ENCODE measurements at regions not wholly inside any gene's neighbourhood (a gene's known extent, or its start where the extent isn't known, plus 50 kb on each side); places are given as distances from the start of the nearest gene placed in this dataset.
A peak's percentile ranks its signal among the peaks of the same experiment; 100 is the strongest.

DNA sequence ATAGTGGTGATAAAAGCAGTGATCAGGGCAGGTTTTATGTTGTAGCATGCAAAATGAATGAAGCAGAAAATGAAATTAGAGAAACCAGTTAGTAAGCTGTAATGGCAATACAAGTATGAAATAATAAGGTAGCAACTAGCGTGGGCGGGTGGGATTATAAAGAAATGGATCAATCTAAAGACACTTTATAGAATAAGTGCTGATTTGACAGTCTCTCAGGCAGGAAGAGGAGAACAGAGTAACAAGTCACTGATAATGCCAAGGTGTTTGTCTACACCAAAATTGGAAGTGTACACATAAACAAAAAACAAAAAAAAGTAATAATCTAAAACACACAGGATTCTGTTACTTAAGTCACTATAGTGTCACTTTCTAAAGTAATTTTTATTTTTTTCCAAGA is 51.0 kb upstream of the PCBP1 start:
- H3K36me3 ChIP-seq: no peaks in the 10 kb centered on the region

DNA sequence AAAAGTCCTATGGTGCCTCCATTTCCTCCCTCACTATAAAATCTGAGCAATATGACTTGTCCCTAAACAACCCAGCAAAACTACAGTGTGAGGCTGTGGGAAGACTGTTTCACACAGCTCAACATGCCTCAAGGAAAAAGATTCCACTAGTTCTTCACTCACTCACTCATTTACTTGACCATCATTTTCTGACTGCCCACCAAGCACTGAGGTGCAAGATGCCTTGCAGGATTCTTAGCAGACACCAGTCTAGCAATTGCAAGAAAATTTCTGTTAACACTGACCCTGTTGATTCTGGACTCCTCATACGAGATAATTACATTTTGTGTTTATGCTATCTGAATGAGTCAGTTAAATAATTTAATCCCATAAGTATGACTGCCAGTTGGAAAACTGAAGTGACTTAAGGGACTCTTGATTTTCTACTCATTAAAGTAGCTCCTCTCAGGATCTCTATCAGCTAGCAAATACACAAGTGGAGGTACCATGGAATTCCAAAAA is 51.9 kb upstream of the PCBP1 start:
- Histone ChIP-seq H3K4me3 (no peak overlapping the region), H3K9me3 (no peaks in the 10 kb centered on the region), H3K4me1 (peaks cover 15 to 37% of the 10 kb centered on the region in 2 donors), H3K27me3 (no peaks in the 10 kb centered on the region), H3K27ac (peak overlapping the region; percentile 60 to 67), H3K36me3 (no peaks in the 10 kb centered on the region)
- no peak for DNase-seq
- TF ChIP-seq CTCF (IDR thresholded peaks at IDR 0.05): no peak
- intact Hi-C loops (cut with DNase I): no loop called here
- peak; percentile 70 for ATAC-seq

More for the DNA sequence above, 51.0 kb upstream of the PCBP1 start:
- Histone ChIP-seq H3K27me3 (no peaks in the 10 kb centered on the region), H3K4me1 (peaks cover 15 to 33% of the 10 kb centered on the region in 2 donors), H3K4me3 (no peak overlapping the region), H3K9me3 (no peaks in the 10 kb centered on the region), H3K27ac (no peak overlapping the region)
- ATAC-seq (no peak), DNase-seq (no peak)
- TF ChIP-seq CTCF (IDR thresholded peaks at IDR 0.05): no peak
- intact Hi-C loops (cut with DNase I): no loop called here

GRCh38 chr2:70030724-70031420 is 56.4 kb upstream of the PCBP1 start:
- intact Hi-C loops (cut with DNase I): no loop called here
- Histone ChIP-seq H3K4me1 (peaks cover 11 to 49% of the 10 kb centered on the region in 2 donors), H3K9me3 (no peaks in the 10 kb centered on the region), H3K4me3 (no peak overlapping the region), H3K36me3 (no peaks in the 10 kb centered on the region), H3K27ac (peak overlapping the region; percentile 84 to 85), H3K27me3 (no peaks in the 10 kb centered on the region)
- TF ChIP-seq CTCF (IDR thresholded peaks at IDR 0.05): no peak
- ATAC-seq (no peak), DNase-seq (no peak)

DNA sequence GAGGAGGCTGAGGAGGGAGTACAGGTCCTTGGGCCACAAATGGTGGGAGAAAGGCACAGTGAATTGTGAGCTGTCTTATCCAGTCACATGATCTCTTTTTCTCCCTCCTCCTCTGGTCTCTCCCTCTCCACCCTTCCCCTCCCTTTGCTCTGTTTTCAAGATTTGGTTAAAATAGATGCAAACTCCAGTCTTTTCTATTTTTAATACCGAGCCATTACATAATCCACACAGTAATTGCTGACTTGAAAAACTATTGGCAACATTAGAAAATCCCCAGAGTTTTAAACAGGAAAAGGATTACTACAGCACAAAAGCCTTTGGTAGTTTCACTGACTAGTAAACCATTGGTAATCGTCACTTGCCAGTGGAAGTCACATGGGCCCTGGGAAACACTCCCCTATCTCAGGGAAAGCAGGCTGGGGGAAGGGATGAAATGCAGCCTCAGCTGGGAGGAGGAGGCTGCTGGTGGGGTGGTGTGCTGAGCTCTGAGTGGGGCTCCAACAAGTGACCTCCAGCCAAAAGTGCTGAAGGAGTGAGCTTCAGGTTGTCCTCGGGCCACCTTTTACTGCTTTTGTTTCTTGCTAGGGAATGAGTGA is 57.4 kb upstream of the PCBP1 start:
- Histone ChIP-seq H3K27ac (peak overlapping the region; percentile 84 to 85), H3K27me3 (no peaks in the 10 kb centered on the region), H3K36me3 (no peaks in the 10 kb centered on the region), H3K4me1 (peaks cover 3 to 41% of the 10 kb centered on the region in 2 donors), H3K4me3 (no peak overlapping the region), H3K9me3 (no peaks in the 10 kb centered on the region)
- intact Hi-C loops (cut with DNase I): no loop called here
- DNase-seq (peak in 2 of 4 donors; percentile 42 to 83), ATAC-seq (peak; percentile 80)
- no peak for TF ChIP-seq CTCF (IDR thresholded peaks at IDR 0.05)

DNA sequence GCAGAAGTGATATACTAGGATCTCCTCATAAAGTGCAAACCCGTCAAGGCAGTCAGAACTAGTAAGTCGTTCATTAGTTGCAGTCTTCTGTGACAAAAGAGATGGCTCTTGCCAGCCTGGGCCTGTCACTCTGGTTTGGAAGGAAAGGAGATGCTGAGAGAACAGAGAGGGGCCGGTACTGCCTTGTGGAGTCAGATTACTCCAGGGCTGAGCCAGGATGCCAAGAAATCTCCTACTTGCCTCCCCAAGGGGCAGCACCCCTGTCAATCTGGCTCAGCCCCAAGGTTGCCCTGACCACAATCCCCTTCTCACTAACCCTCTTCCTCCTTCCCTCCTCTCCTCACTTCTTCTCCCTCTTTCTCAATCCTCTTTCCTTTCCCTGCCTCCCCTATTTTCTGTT is 62.9 kb upstream of the ASPRV1 start:
- no peak for TF ChIP-seq CTCF (IDR thresholded peaks at IDR 0.05)
- H3K4me1 ChIP-seq: peaks cover 0 to 24% of the 10 kb centered on the region in 2 donors
- H3K9me3 ChIP-seq: no peaks in the 10 kb centered on the region
- intact Hi-C loops (cut with DNase I): no loop called here
- no peaks in the 10 kb centered on the region for H3K27me3 ChIP-seq
- no peak overlapping the region for H3K4me3 ChIP-seq
- H3K36me3 ChIP-seq: no peaks in the 10 kb centered on the region
- DNase-seq (no peak), ATAC-seq (no peak)
- H3K27ac ChIP-seq: no peak overlapping the region

Measured in left lung (tissue), 4 donors.